Upper lobe of left lung (tissue), 6 donors: ENCODE measurements at regions not wholly inside any gene's neighbourhood (a gene's known extent, or its start where the extent isn't known, plus 50 kb on each side); places are given as distances from the start of the nearest gene placed in this dataset.

Source experiments
- ATAC-seq, 2 donors: fragments of 200-7000 bp; cut with Tn5 transposase; one replicate each; pipeline ENCODE4 v1.9.1; 2022; ENCODE audit warnings: mild to moderate bottlenecking in 2 of 2, moderate library complexity in 2 of 2; ENCODE audit not compliant: low FRiP score in 2 of 2
- DNase-seq, 2 donors: peaks; one replicate each; pipeline ENCODE4 v3.0.0-alpha.2; 2019 to 2020
- H3K27ac ChIP-seq, 4 donors: fragments of 200-600 bp; sonication (generic); one replicate each; pipeline ENCODE4 v1.5.1; 2016 to 2019
- H3K27me3 ChIP-seq, 4 donors: fragments of 200-600 bp; sonication (generic); one replicate each; pipeline ENCODE4 v1.5.1; 2017 to 2019
- H3K36me3 ChIP-seq, 4 donors: fragments of 200-600 bp; sonication (generic); one replicate each; pipeline ENCODE4 v1.5.1; 2016 to 2019
- H3K4me1 ChIP-seq, 4 donors: fragments of 200-600 bp; sonication (generic); one replicate each; pipeline ENCODE4 v1.5.1; 2018 to 2019
- H3K4me3 ChIP-seq, 4 donors: fragments of 200-600 bp; sonication (generic); one replicate each; pipeline ENCODE4 v1.5.1; 2017 to 2019; ENCODE audit warnings: mild to moderate bottlenecking in 2 of 4, moderate library complexity in 1 of 4
- H3K9me3 ChIP-seq, 4 donors: fragments of 200-600 bp; sonication (generic); one replicate each; pipeline ENCODE4 v1.5.1; 2018 to 2019
- EP300 ChIP-seq, 4 donors: sonication (generic); formaldehyde crosslinking; IDR thresholded peaks; one replicate each; pipeline ENCODE4 v1.5.1; 2017; ENCODE audit warnings: antibody characterized with exemption in 4 of 4, control low read depth in 2 of 4
- POLR2A ChIP-seq, 4 donors: fragments of 450-650 bp; IDR thresholded peaks; one replicate each; pipeline ENCODE4 v1.5.1; 2016 to 2017; ENCODE audit warnings: antibody characterized with exemption in 4 of 4, mild to moderate bottlenecking in 2 of 4
- POLR2AphosphoS5 ChIP-seq, 2 donors: sonication (generic); formaldehyde crosslinking; IDR thresholded peaks; one replicate each; pipeline ENCODE4 v1.5.1; 2017; ENCODE audit warnings: antibody characterized with exemption in 2 of 2
- WGBS, 2 donors: methylation state at CpG; one replicate each; pipeline ENCODE4 v1.1.5; 2017 to 2018; 5-methylcytosine and 5-hydroxymethylcytosine counted together
- TF ChIP-seq, protein P1 (sequence below), 6 experiments: fragments of 450-650 bp in 4 of 6; fragments of 200-600 bp in 2 of 6; sonication (generic) in 2 of 6; IDR thresholded peaks; one replicate each; pipeline ENCODE4 v1.5.1; 2016 to 2019; ENCODE audit warnings: antibody characterized with exemption in 6 of 6
- donor health status: DM: no; HTN: no; CAD: no; lungs with moderate emphysema.
- donor health status: DM: no; HTN: yes; CAD: no; lungs with severe emphysema.

DNA sequence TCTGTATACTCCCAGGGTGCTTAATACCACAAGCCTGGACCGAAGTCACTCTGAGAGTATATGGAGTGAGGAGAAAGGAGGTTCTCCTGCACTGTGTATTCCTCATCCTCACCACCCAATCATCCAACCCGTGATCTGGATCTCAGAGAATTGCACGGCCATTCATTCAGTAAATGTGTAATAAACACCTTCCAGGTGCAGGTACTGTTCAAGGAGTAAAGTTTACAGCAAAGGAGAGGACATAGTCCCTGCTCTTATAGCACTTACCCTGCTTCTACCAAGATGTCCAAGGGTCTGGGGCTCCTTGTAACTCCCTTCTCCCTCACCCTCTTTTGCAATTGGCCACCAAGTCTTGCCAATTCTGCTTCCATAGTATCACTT is 139.2 kb upstream of the JUN start:
- Histone ChIP-seq H3K36me3 (no peaks in the 10 kb centered on the region), H3K27me3 (no peaks in the 10 kb centered on the region), H3K4me1 (peaks cover 17 to 36% (median 24%) of the 10 kb centered on the region in 4 donors), H3K27ac (peak overlapping the region in 3 of 4 donors; percentile 40 to 76 (median 67)), H3K9me3 (no peaks in the 10 kb centered on the region), H3K4me3 (no peak overlapping the region)
- ATAC-seq (no peak), DNase-seq (no peak)
- TF ChIP-seq, protein P1, sequence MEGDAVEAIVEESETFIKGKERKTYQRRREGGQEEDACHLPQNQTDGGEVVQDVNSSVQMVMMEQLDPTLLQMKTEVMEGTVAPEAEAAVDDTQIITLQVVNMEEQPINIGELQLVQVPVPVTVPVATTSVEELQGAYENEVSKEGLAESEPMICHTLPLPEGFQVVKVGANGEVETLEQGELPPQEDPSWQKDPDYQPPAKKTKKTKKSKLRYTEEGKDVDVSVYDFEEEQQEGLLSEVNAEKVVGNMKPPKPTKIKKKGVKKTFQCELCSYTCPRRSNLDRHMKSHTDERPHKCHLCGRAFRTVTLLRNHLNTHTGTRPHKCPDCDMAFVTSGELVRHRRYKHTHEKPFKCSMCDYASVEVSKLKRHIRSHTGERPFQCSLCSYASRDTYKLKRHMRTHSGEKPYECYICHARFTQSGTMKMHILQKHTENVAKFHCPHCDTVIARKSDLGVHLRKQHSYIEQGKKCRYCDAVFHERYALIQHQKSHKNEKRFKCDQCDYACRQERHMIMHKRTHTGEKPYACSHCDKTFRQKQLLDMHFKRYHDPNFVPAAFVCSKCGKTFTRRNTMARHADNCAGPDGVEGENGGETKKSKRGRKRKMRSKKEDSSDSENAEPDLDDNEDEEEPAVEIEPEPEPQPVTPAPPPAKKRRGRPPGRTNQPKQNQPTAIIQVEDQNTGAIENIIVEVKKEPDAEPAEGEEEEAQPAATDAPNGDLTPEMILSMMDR (IDR thresholded peaks at IDR 0.05), result no peak
- no peak for TF ChIP-seq EP300 (IDR thresholded peaks at IDR 0.05)
- TF ChIP-seq POLR2A (IDR thresholded peaks at IDR 0.05), result no peak
- TF ChIP-seq POLR2AphosphoS5 (IDR thresholded peaks at IDR 0.05), result no peak
- 98 to 100% methylated on average over 3 of the region's 3 CpGs for WGBS, 2 donors

DNA sequence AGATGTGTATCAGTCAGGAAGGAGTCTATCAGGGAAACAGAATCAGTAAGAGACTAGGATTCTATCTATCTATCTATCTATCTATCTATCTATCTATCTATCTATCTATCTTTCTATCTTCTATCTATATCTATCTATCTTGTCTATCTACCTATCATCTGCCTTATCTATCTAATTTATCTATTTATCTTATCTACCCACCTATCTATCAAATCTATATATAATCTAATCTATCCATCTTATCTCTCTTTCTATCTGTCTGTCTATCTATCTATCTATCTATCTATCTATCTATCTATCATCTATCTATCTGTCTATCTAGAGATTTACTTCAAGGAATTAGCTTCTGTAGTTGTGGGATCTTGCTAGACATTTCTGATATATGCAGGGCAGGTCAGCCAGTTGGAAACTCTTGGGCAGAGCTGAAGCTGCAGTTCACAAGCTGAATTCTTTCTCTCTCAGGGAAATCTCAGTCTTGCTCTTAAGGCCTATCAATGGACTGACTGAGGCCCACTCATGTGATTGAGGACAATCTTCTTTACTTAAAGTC is 140.2 kb upstream of the JUN start:
- ATAC-seq (no peak), DNase-seq (no peak)
- Histone ChIP-seq H3K9me3 (no peaks in the 10 kb centered on the region), H3K27ac (no peak overlapping the region), H3K4me1 (peaks cover 17 to 36% (median 24%) of the 10 kb centered on the region in 4 donors), H3K36me3 (no peaks in the 10 kb centered on the region), H3K27me3 (no peaks in the 10 kb centered on the region), H3K4me3 (no peak overlapping the region)
- TF ChIP-seq, protein P1 (IDR thresholded peaks at IDR 0.05), result no peak
- TF ChIP-seq POLR2A (IDR thresholded peaks at IDR 0.05) (no peak), POLR2AphosphoS5 (IDR thresholded peaks at IDR 0.05) (no peak), EP300 (IDR thresholded peaks at IDR 0.05) (no peak)

DNA sequence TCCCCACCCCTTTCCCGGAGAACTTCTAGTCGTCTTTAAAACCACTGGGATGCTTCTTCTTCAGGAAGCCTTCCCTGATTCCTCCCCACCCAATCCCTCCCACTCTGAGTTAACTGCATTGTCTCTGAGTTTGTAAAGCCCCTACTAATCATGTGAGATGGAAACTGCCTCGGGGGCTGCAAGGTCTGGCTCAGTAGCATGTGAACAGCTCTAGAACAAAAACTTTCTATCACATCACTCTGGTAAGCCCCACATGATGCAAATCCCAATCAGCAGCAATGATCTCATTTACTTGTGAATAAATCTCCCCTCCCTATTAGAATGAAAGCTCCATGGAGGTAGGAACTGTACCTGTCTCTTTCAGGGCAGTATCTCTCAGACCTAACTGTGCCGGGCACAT is 141.0 kb upstream of the JUN start:
- Histone ChIP-seq H3K36me3 (no peaks in the 10 kb centered on the region), H3K27ac (no peak overlapping the region), H3K27me3 (no peaks in the 10 kb centered on the region), H3K4me3 (no peak overlapping the region), H3K4me1 (peaks cover 17 to 34% (median 21%) of the 10 kb centered on the region in 4 donors), H3K9me3 (no peaks in the 10 kb centered on the region)
- WGBS, 2 donors, result 95 to 97% methylated on average over 4 of the region's 4 CpGs
- TF ChIP-seq, protein P1 (IDR thresholded peaks at IDR 0.05), result no peak
- TF ChIP-seq EP300 (IDR thresholded peaks at IDR 0.05), result no peak
- no peak for TF ChIP-seq POLR2AphosphoS5 (IDR thresholded peaks at IDR 0.05)
- TF ChIP-seq POLR2A (IDR thresholded peaks at IDR 0.05), result no peak
- no peak for ATAC-seq
- no peak for DNase-seq

DNA sequence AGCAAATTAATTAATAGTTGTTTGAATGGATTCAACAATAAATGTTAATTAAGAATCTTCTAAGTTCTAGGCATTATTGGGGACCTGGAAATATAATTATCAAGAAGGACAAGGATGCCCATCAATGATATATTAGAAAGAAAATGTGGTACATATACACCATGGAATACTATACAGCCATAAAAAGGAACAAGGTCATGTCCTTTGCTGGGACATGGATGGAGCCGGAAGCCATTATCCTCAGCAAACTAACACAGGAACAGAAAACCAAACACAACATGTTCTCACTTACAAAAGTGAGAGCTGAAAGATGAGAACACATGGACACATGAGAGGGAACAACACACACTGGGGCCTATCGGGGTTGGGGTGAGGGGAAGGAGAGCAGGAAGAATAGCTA is 141.4 kb upstream of the JUN start:
- TF ChIP-seq POLR2A (IDR thresholded peaks at IDR 0.05), result no peak
- TF ChIP-seq EP300 (IDR thresholded peaks at IDR 0.05), result no peak
- 93 to 98% methylated on average over 2 of the region's 2 CpGs for WGBS, 2 donors
- no peak overlapping the region for H3K4me3 ChIP-seq
- H3K9me3 ChIP-seq, result no peaks in the 10 kb centered on the region
- no peaks in the 10 kb centered on the region for H3K27me3 ChIP-seq
- ATAC-seq (no peak), DNase-seq (no peak)
- no peak overlapping the region for H3K27ac ChIP-seq
- H3K4me1 ChIP-seq, result peaks cover 17 to 32% (median 21%) of the 10 kb centered on the region in 4 donors
- no peaks in the 10 kb centered on the region for H3K36me3 ChIP-seq

DNA sequence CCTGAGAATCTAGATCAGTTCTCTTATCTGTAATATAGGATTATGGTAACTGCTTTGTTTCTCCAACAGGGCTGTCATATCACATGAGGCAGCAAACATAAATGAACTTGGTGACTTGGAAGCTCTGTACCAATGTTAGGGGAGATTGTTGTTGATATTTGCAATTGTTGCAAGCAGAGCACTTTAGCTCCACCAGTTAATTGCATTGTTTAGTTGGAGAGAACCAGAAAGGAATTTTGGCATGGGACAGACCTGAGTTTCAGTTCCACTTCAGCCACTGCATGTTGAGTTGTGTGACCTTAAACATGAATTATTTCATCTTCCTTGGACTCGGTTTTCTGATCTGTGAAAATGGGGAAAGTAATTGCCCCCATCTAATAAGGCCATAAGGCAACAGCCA is 142.3 kb upstream of the JUN start:
- no peaks in the 10 kb centered on the region for H3K9me3 ChIP-seq
- no peak overlapping the region for H3K4me3 ChIP-seq
- no peak for TF ChIP-seq EP300 (IDR thresholded peaks at IDR 0.05)
- no peak for TF ChIP-seq POLR2A (IDR thresholded peaks at IDR 0.05)
- no peak for TF ChIP-seq POLR2AphosphoS5 (IDR thresholded peaks at IDR 0.05)
- no peaks in the 10 kb centered on the region for H3K27me3 ChIP-seq
- 48 to 50% methylated on average over 1 of the region's 1 CpG for WGBS, 2 donors
- no peaks in the 10 kb centered on the region for H3K36me3 ChIP-seq
- H3K27ac ChIP-seq, result no peak overlapping the region
- DNase-seq (no peak), ATAC-seq (no peak)
- peaks cover 17 to 26% (median 21%) of the 10 kb centered on the region in 4 donors for H3K4me1 ChIP-seq

DNA sequence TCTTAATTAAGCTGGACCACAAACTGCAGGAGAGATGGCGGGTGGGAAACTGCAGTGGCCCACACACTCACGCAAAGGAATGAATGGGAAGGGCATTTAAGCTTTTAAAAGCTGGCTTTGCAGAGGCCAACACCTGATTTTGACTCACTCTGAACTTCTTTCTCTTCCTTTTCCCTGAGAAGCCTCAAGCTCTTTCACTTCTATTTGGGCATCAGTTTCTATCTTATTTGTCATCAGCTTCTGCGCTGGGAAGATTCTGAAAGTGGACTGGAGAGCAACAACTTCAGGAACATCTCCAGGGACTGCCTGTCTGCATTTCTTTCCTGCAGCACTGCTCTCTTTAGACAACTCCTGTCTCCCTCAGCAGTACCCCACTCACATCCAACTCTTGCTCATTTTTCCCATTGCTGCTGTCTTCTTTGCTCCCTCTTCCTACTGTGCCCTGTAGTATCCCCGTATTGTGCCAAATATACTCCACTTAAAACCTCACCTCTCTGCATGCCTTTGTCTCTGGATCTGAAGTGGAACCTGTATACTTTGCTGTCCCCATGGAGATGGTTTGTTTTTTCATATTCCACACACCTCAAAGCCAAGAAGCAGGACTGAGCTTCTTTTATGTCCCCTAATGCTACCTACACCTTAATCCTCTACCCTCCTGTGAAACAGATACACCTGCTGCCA is 143.3 kb upstream of the JUN start:
- ATAC-seq (peak; percentile 5 to 20), DNase-seq (no peak)
- H3K9me3 ChIP-seq, result no peaks in the 10 kb centered on the region
- peaks cover 12 to 26% (median 18%) of the 10 kb centered on the region in 4 donors for H3K4me1 ChIP-seq
- TF ChIP-seq, protein P1 (IDR thresholded peaks at IDR 0.05), result no peak
- TF ChIP-seq POLR2AphosphoS5 (IDR thresholded peaks at IDR 0.05), result no peak
- no peak for TF ChIP-seq EP300 (IDR thresholded peaks at IDR 0.05)
- no peak for TF ChIP-seq POLR2A (IDR thresholded peaks at IDR 0.05)
- H3K27me3 ChIP-seq, result no peaks in the 10 kb centered on the region
- WGBS, 2 donors, result 76 to 77% methylated on average over 4 of the region's 4 CpGs
- H3K36me3 ChIP-seq, result no peaks in the 10 kb centered on the region
- H3K27ac ChIP-seq, result no peak overlapping the region
- H3K4me3 ChIP-seq, result no peak overlapping the region
